ENCODE measurements at regions not wholly inside any gene's neighbourhood (a gene's known extent, or its start where the extent isn't known, plus 50 kb on each side); places are given as distances from the start of the nearest gene placed in this dataset.

DNA sequence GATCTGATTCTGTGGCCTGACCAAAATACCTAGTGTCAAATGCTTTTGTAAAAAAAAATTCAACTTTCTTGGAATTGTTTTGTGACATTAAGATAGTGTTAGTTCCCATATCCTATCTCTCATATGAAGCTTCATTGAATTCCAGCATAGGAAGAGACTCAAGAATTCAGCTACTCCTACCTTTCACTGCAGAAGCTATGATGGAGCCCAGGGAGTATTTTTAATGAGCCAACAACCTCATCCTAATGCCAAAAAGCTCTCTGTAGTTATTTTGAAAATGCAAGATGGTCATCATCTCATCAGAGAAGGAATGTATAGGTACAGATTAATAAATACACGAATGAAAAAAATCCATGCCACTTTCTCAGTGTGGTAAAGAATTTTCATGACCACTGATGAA lies 431.2 kb upstream of the SGCG start:
- H3K18ac ChIP-seq (ENCODE audit: insufficient read length, low read depth, low read length): no peak overlapping the region
- no peak overlapping the region for H3K4me2 ChIP-seq (ENCODE audit: insufficient read depth, insufficient read length, low read length)
- no peak overlapping the region for H2BK20ac ChIP-seq (ENCODE audit: low read depth, low read length, poor library complexity, severe bottlenecking)
- no peak overlapping the region for H2BK15ac ChIP-seq (ENCODE audit: low read depth, low read length)
- H3K27ac ChIP-seq (ENCODE audit: insufficient read length, low read depth, low read length): no peak overlapping the region
- no peak overlapping the region for H4K5ac ChIP-seq (ENCODE audit: insufficient read length, low read depth, low read length)
- no peaks in the 10 kb centered on the region for H3K9me3 ChIP-seq (ENCODE audit: control insufficient read depth, low read depth, low read length)
- DNase-seq: no peak
- H3K14ac ChIP-seq (ENCODE audit: insufficient read depth, low read length): no peak overlapping the region
- TF ChIP-seq, protein P1, sequence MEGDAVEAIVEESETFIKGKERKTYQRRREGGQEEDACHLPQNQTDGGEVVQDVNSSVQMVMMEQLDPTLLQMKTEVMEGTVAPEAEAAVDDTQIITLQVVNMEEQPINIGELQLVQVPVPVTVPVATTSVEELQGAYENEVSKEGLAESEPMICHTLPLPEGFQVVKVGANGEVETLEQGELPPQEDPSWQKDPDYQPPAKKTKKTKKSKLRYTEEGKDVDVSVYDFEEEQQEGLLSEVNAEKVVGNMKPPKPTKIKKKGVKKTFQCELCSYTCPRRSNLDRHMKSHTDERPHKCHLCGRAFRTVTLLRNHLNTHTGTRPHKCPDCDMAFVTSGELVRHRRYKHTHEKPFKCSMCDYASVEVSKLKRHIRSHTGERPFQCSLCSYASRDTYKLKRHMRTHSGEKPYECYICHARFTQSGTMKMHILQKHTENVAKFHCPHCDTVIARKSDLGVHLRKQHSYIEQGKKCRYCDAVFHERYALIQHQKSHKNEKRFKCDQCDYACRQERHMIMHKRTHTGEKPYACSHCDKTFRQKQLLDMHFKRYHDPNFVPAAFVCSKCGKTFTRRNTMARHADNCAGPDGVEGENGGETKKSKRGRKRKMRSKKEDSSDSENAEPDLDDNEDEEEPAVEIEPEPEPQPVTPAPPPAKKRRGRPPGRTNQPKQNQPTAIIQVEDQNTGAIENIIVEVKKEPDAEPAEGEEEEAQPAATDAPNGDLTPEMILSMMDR (conservative IDR thresholded peaks at IDR 0.05): no peak
- no peak overlapping the region for H2BK12ac ChIP-seq (ENCODE audit: insufficient read length, low read depth, low read length)
- no CpG with 5 or more reads among the region's 1 CpG for WGBS (ENCODE audit: extremely low coverage, insufficient read length, low lambda C conversion rate)
- H4K91ac ChIP-seq (ENCODE audit: insufficient read length, low read depth, low read length): no peak overlapping the region
- no peaks in the 10 kb centered on the region for H3K27me3 ChIP-seq (ENCODE audit: insufficient read depth, low read length)
- H3K79me2 ChIP-seq (ENCODE audit: insufficient read depth, low read length): no peaks in the 10 kb centered on the region
- no peak overlapping the region for H3K9ac ChIP-seq (ENCODE audit: extremely low read depth, insufficient read length, low read length)
- no peak overlapping the region for H2AK5ac ChIP-seq (ENCODE audit: insufficient read length, low read length)
- no peaks in the 10 kb centered on the region for H3K79me1 ChIP-seq (ENCODE audit: insufficient read depth, low read depth, low read length, poor library complexity, severe bottlenecking)
- H2BK120ac ChIP-seq (ENCODE audit: low read depth, low read length, poor library complexity, severe bottlenecking): no peak overlapping the region
- no peak overlapping the region for H3K4ac ChIP-seq (ENCODE audit: low read depth, low read length)
- H3T11ph ChIP-seq (ENCODE audit: low read length): no peak overlapping the region
- no peak overlapping the region for H2AFZ ChIP-seq (ENCODE audit: low read length)
- Mint-ChIP-seq H3K4me1 (peaks cover 0 to 4% of the 10 kb centered on the region in 2 experiments; a peak in 2 of 4 replicates), H3K4me3 (no peak overlapping the region), H3K9me3 (peaks cover 19 to 20% of the 10 kb centered on the region in 2 experiments), H3K27me3 (ENCODE audit: low read depth) (peaks cover 4% of the 10 kb centered on the region; the same call in 1 of the 2 replicates), H3K27ac (no peak overlapping the region), H3K36me3 (ENCODE audit: insufficient read depth in 1 of 3, low read depth in 3 of 3) (peaks cover 9 to 10% (median 9%) of the 10 kb centered on the region in 3 experiments)
- no peak overlapping the region for H2BK5ac ChIP-seq (ENCODE audit: insufficient read length, low read length)
- no peaks in the 10 kb centered on the region for H4K20me1 ChIP-seq (ENCODE audit: control insufficient read depth, insufficient read depth, insufficient read length)
- no peaks in the 10 kb centered on the region for H3K23me2 ChIP-seq (ENCODE audit: insufficient read length, low read depth, low read length, poor library complexity, severe bottlenecking)
- no peak overlapping the region for H3K56ac ChIP-seq (ENCODE audit: insufficient read length, low read depth, low read length)
- no peaks in the 10 kb centered on the region for H3K4me1 ChIP-seq (ENCODE audit: insufficient read depth, low read length)
- no peak overlapping the region for H4K8ac ChIP-seq (replicated peaks; ENCODE audit: insufficient read length, low read depth, low read length)
- no peak overlapping the region for H3K23ac ChIP-seq (ENCODE audit: insufficient read length, low read depth, low read length)
